Ishikawa (cell line): ENCODE measurements at regions not wholly inside any gene's neighbourhood (a gene's known extent, or its start where the extent isn't known, plus 50 kb on each side); places are given as distances from the start of the nearest gene placed in this dataset.

Experiments
- EP300 ChIP-seq: IDR thresholded peaks from 2 replicates; pipeline ENCODE4 v1.6.1; 2012; ENCODE audit warnings: borderline replicate concordance
- RAD21 ChIP-seq: IDR thresholded peaks from 2 replicates; pipeline ENCODE4 v1.6.1; 2012; ENCODE audit warnings: low read depth
- TAF1 ChIP-seq: IDR thresholded peaks from 2 replicates; pipeline ENCODE4 v1.6.1; 2012; ENCODE audit warnings: low read depth, mild to moderate bottlenecking
- TEAD4 ChIP-seq: IDR thresholded peaks from 2 replicates; pipeline ENCODE4 v1.6.1; 2012
- TF ChIP-seq, protein P1 (sequence below): IDR thresholded peaks from 2 replicates; pipeline ENCODE4 v1.6.1; 2012
- TF ChIP-seq, protein P2 (sequence below): IDR thresholded peaks from 2 replicates; pipeline ENCODE4 v1.6.1; 2012

DNA sequence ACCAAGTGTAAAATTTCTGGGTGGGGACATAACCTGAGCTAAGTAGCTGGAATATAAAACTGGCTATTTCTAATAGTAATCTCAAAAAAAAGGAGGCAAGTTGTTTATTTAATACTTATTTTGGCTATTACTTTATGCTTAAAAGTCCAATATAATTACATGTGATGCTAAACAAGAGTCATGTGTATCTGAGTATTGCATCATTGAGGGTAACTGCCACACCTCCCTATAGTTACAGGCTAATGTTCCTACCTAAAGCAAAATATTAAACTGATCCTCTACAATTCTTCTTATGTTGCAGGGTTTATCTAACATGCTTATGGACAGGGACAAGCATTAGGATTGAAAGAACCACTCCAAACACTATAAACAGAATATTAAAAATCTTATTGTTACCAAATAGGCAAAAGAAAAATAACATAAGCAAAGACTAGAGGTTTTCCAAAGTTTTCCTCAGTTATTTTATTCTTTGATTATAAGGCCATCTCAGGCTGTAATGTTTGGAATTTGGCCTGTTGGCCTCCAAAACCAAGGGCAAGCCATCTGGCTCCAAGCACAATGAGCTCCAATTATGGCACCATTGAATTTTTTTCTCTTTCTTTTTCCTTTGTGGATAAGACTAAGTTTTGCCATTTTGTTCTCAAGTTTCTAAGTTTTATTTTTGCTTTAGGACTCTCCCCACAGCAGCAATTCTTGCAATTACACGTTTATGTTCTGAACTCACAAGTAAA lies 75.8 kb upstream of the ABI3BP start:
- no peak for TF ChIP-seq TEAD4
- TF ChIP-seq, protein P1, sequence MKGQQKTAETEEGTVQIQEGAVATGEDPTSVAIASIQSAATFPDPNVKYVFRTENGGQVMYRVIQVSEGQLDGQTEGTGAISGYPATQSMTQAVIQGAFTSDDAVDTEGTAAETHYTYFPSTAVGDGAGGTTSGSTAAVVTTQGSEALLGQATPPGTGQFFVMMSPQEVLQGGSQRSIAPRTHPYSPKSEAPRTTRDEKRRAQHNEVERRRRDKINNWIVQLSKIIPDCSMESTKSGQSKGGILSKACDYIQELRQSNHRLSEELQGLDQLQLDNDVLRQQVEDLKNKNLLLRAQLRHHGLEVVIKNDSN: no peak
- TF ChIP-seq EP300: no peak
- TF ChIP-seq, protein P2, sequence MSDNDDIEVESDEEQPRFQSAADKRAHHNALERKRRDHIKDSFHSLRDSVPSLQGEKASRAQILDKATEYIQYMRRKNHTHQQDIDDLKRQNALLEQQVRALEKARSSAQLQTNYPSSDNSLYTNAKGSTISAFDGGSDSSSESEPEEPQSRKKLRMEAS: no peak
- no peak for TF ChIP-seq RAD21
- no peak for TF ChIP-seq TAF1
